ENCODE measurements at regions not wholly inside any gene's neighbourhood (a gene's known extent, or its start where the extent isn't known, plus 50 kb on each side); places are given as distances from the start of the nearest gene placed in this dataset.

- H3K27ac ChIP-seq (ENCODE audit: low read depth, low read length) = no peak overlapping the region
- H3K4me1 ChIP-seq (ENCODE audit: insufficient read depth, low read length) = no peaks in the 10 kb centered on the region
- no peaks in the 10 kb centered on the region for H3K9me3 ChIP-seq (ENCODE audit: low read length)
- H3K4me3 ChIP-seq (ENCODE audit: low read depth in 1 of 2, low read length in 2 of 2) = no peak overlapping the region
- no peaks in the 10 kb centered on the region for H3K27me3 ChIP-seq (ENCODE audit: control insufficient read depth in 1 of 2, insufficient read depth in 2 of 2, low read length in 2 of 2)
- H3K36me3 ChIP-seq (ENCODE audit: insufficient read depth, low read length) = no peaks in the 10 kb centered on the region
- H3K9ac ChIP-seq (ENCODE audit: low read length) = no peak overlapping the region
Observed at GRCh38 chr2:21728133-21728532, 604.4 kb downstream of the TDRD15 start.

DNA sequence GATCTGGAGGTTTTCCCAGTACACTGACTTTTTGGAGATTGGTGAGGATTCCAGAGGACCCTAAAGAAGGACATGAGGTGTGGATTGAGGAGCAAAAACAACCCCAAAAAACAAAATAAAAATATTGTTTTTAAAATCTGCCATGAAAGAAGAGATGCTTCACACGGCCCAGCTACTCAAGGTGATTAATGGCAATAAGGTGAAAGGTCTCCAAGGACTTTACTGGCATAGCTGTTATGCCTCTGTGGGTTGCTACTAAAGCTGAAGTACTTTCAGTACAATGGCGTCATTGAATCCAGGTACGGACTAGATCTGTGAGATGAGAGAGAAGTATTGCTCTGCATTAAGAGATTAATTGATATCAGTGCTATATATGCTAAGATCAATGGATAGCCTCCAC lies 606.4 kb downstream of the TDRD15 start:
- Histone ChIP-seq H3K27ac (ENCODE audit: low read depth, low read length) (no peak overlapping the region), H3K4me3 (ENCODE audit: low read depth in 1 of 2, low read length in 2 of 2) (no peak overlapping the region), H3K4me1 (ENCODE audit: insufficient read depth, low read length) (no peaks in the 10 kb centered on the region), H3K27me3 (ENCODE audit: control insufficient read depth in 1 of 2, insufficient read depth in 2 of 2, low read length in 2 of 2) (no peaks in the 10 kb centered on the region), H3K9me3 (ENCODE audit: low read length) (no peaks in the 10 kb centered on the region), H3K9ac (ENCODE audit: low read length) (no peak overlapping the region), H3K36me3 (ENCODE audit: insufficient read depth, low read length) (no peaks in the 10 kb centered on the region)

DNA sequence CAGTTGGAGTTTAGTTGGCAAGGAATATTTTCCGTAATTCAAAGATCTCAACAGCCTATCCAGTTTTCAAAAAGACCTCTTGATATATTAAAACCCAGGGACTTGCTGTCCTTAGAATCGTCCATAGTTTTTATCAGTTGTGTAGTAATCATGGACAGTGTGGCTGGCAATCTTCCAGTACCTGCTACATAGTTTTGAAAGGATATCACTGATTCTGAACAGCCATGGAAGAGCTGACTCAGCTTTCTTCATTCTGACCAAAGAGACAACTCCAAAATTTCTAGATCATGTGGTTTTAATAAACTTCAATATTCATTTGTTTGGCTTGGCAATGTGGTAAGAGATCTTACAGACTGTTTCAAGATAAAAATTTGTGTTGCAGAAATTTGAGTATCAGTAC lies 616.7 kb downstream of the TDRD15 start:
- Histone ChIP-seq H3K4me3 (ENCODE audit: low read depth in 1 of 2, low read length in 2 of 2) (no peak overlapping the region), H3K27me3 (ENCODE audit: control insufficient read depth in 1 of 2, insufficient read depth in 2 of 2, low read length in 2 of 2) (no peaks in the 10 kb centered on the region), H3K27ac (ENCODE audit: low read depth, low read length) (no peak overlapping the region), H3K9me3 (ENCODE audit: low read length) (no peaks in the 10 kb centered on the region), H3K4me1 (ENCODE audit: insufficient read depth, low read length) (no peaks in the 10 kb centered on the region), H3K36me3 (ENCODE audit: insufficient read depth, low read length) (no peaks in the 10 kb centered on the region), H3K9ac (ENCODE audit: low read length) (no peak overlapping the region)

DNA sequence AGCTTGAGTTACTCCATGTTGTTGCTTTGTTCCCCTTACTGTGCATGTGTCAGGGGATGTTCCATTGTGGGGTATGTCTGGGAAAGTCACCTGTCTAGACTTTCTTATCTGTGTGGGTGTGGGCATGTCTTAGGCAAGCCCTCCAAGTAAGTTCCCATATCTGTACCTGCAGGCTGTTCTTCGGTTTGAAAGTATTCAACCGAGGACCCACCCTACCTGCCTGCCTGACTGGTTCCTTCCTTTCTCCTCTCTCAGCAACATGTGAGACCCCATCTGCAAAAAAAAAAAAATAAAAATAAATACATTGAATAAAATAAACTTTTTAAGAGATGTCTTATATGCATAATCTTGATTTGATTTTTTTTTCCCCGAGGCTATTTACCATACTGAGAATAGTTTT lies 622.7 kb downstream of the TDRD15 start:
- Histone ChIP-seq H3K9ac (ENCODE audit: low read length) (no peak overlapping the region), H3K27ac (ENCODE audit: low read depth, low read length) (no peak overlapping the region), H3K9me3 (ENCODE audit: low read length) (no peaks in the 10 kb centered on the region), H3K27me3 (ENCODE audit: control insufficient read depth in 1 of 2, insufficient read depth in 2 of 2, low read length in 2 of 2) (no peaks in the 10 kb centered on the region), H3K4me3 (ENCODE audit: low read depth in 1 of 2, low read length in 2 of 2) (no peak overlapping the region), H3K4me1 (ENCODE audit: insufficient read depth, low read length) (no peaks in the 10 kb centered on the region), H3K36me3 (ENCODE audit: insufficient read depth, low read length) (no peaks in the 10 kb centered on the region)

DNA sequence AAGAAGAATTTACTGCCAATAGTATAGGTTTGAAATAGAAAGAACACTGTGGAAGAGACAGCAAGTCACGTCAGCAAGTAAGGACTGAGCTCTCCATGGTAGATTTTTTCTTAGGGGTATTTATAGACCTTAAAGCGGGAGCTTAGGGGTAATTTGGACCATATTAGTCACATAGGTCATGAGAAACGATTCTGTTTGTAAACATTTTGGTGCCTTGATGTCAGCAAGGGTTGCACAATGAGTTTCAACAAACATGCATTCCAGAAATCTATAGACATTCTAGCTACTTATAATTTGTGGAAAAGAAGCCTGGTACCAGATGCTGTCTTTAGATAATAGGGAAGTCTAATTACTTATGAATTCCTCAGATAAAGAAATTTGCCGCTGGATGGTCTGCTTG lies 624.7 kb downstream of the TDRD15 start:
- Histone ChIP-seq H3K36me3 (ENCODE audit: insufficient read depth, low read length) (no peaks in the 10 kb centered on the region), H3K4me1 (ENCODE audit: insufficient read depth, low read length) (no peaks in the 10 kb centered on the region), H3K4me3 (ENCODE audit: low read depth in 1 of 2, low read length in 2 of 2) (no peak overlapping the region), H3K9ac (ENCODE audit: low read length) (no peak overlapping the region), H3K9me3 (ENCODE audit: low read length) (no peaks in the 10 kb centered on the region), H3K27ac (ENCODE audit: low read depth, low read length) (no peak overlapping the region), H3K27me3 (ENCODE audit: control insufficient read depth in 1 of 2, insufficient read depth in 2 of 2, low read length in 2 of 2) (no peaks in the 10 kb centered on the region)

DNA sequence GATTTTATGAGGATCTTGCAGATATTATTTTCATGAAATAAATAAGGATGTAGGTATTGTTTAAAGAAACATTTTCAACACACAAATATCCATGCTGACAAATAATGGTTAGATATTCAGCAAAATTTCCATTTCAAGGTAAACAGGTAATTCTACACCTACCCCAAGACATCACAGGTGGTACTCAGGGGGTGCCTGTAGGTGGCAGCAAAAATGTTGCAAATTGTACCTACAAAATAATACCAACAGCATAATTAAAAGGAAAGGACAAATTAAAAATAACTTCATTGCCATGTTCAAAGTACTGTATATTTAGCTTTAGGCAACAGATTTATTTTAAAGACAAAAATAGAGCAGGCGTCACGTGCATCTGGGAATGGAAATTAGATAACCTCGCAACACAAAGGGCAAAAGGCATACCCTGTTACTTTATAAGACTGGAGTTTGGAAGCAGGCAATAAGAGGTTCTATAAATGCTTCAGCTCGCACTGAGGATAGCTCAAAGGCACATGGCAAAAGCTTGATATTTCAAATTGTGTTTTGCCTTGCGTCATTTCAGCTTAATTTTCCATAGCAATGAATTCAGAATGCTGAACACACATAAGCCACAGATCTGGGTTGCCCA lies 630.5 kb downstream of the TDRD15 start:
- H3K27ac ChIP-seq (ENCODE audit: low read depth, low read length) = no peak overlapping the region
- no peaks in the 10 kb centered on the region for H3K4me1 ChIP-seq (ENCODE audit: insufficient read depth, low read length)
- no peaks in the 10 kb centered on the region for H3K27me3 ChIP-seq (ENCODE audit: control insufficient read depth in 1 of 2, insufficient read depth in 2 of 2, low read length in 2 of 2)
- no peaks in the 10 kb centered on the region for H3K36me3 ChIP-seq (ENCODE audit: insufficient read depth, low read length)
- no peak overlapping the region for H3K4me3 ChIP-seq (ENCODE audit: low read depth in 1 of 2, low read length in 2 of 2)
- H3K9ac ChIP-seq (ENCODE audit: low read length) = no peak overlapping the region
- H3K9me3 ChIP-seq (ENCODE audit: low read length) = no peaks in the 10 kb centered on the region

GRCh38 chr2:21757805-21758430 lies 634.1 kb downstream of the TDRD15 start:
- Histone ChIP-seq H3K9me3 (ENCODE audit: low read length) (no peaks in the 10 kb centered on the region), H3K4me1 (ENCODE audit: insufficient read depth, low read length) (no peaks in the 10 kb centered on the region), H3K27me3 (ENCODE audit: control insufficient read depth in 1 of 2, insufficient read depth in 2 of 2, low read length in 2 of 2) (no peaks in the 10 kb centered on the region), H3K27ac (ENCODE audit: low read depth, low read length) (no peak overlapping the region), H3K4me3 (ENCODE audit: low read depth in 1 of 2, low read length in 2 of 2) (no peak overlapping the region), H3K9ac (ENCODE audit: low read length) (no peak overlapping the region), H3K36me3 (ENCODE audit: insufficient read depth, low read length) (no peaks in the 10 kb centered on the region)

DNA sequence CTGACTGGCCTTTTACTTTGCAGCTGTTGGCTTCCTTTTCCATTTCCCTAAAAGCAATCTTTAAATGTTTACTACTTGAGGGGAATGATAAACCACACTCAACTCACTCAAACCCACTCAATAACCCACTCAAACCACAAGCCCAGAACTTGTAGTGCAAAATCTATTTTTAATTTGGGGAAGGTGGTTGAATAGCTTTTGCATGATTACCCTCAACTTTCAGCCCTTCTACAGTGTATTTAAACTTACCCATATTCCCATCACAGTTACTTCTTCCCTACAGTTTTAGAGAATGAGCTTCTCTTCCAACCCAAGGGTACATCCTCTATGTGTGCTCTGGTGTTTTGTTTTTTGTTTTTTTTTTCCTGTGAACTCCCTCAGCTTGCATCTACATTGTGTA lies 636.1 kb downstream of the TDRD15 start:
- Histone ChIP-seq H3K27ac (ENCODE audit: low read depth, low read length) (no peak overlapping the region), H3K27me3 (ENCODE audit: control insufficient read depth in 1 of 2, insufficient read depth in 2 of 2, low read length in 2 of 2) (no peaks in the 10 kb centered on the region), H3K36me3 (ENCODE audit: insufficient read depth, low read length) (no peaks in the 10 kb centered on the region), H3K4me1 (ENCODE audit: insufficient read depth, low read length) (no peaks in the 10 kb centered on the region), H3K9me3 (ENCODE audit: low read length) (no peaks in the 10 kb centered on the region), H3K4me3 (ENCODE audit: low read depth in 1 of 2, low read length in 2 of 2) (no peak overlapping the region), H3K9ac (ENCODE audit: low read length) (no peak overlapping the region)

DNA sequence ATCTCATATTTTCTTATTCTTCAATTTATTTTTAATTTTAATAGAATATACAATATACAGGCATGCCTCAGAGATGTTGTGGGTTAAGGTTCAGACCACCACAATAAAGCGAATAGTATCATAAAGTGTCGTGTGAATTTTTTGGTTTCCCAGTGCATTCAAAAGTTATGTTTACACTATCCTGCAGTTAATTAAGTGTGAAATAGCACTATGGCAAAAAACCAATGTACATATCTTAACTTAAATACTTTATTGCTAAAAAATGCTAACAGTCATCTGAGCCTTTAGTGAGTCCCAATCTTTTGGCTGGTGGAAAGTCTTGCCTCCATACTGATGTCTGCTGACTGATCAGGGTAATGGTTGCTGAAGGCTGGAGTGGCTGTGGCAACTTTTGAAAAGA lies 637.6 kb downstream of the TDRD15 start:
- H3K27ac ChIP-seq (ENCODE audit: low read depth, low read length) = no peak overlapping the region
- H3K27me3 ChIP-seq (ENCODE audit: control insufficient read depth in 1 of 2, insufficient read depth in 2 of 2, low read length in 2 of 2) = no peaks in the 10 kb centered on the region
- no peaks in the 10 kb centered on the region for H3K9me3 ChIP-seq (ENCODE audit: low read length)
- no peak overlapping the region for H3K9ac ChIP-seq (ENCODE audit: low read length)
- H3K4me1 ChIP-seq (ENCODE audit: insufficient read depth, low read length) = no peaks in the 10 kb centered on the region
- no peak overlapping the region for H3K4me3 ChIP-seq (ENCODE audit: low read depth in 1 of 2, low read length in 2 of 2)
- H3K36me3 ChIP-seq (ENCODE audit: insufficient read depth, low read length) = no peaks in the 10 kb centered on the region

DNA sequence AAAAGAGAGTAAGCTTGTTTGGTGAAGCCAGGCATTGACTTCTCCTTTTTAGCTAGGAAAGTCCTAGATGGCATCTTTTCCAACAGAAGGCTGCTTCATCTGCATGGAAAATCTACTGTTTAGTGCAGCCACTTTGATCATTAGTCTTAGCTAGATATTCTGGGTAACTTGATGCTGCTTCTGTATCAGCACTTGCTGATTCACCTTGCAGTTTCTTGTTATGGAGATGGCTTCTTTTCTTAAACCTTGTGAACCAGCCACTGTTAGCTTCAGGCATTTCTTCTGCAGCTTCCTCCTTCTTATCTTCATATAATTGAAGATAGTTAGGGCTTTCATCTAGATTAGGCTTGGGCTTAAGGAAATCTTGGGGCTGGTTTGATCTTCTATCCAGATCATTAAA lies 639.7 kb downstream of the TDRD15 start:
- Histone ChIP-seq H3K9me3 (ENCODE audit: low read length) (no peaks in the 10 kb centered on the region), H3K27ac (ENCODE audit: low read depth, low read length) (no peak overlapping the region)

GRCh38 chr2:21770787-21771186 lies 647.0 kb downstream of the TDRD15 start:
- H3K27me3 ChIP-seq (ENCODE audit: control insufficient read depth in 1 of 2, insufficient read depth in 2 of 2, low read length in 2 of 2) = no peaks in the 10 kb centered on the region
- no peaks in the 10 kb centered on the region for H3K4me1 ChIP-seq (ENCODE audit: insufficient read depth, low read length)
- no peak overlapping the region for H3K9ac ChIP-seq (ENCODE audit: low read length)
- H3K27ac ChIP-seq (ENCODE audit: low read depth, low read length) = no peak overlapping the region
- no peak overlapping the region for H3K4me3 ChIP-seq (ENCODE audit: low read depth in 1 of 2, low read length in 2 of 2)
- H3K9me3 ChIP-seq (ENCODE audit: low read length) = no peaks in the 10 kb centered on the region
- H3K36me3 ChIP-seq (ENCODE audit: insufficient read depth, low read length) = no peaks in the 10 kb centered on the region

More for the DNA sequence above, 639.7 kb downstream of the TDRD15 start:
- Histone ChIP-seq H3K9ac (ENCODE audit: low read length) (no peak overlapping the region), H3K36me3 (ENCODE audit: insufficient read depth, low read length) (no peaks in the 10 kb centered on the region), H3K4me3 (ENCODE audit: low read depth in 1 of 2, low read length in 2 of 2) (no peak overlapping the region), H3K27me3 (ENCODE audit: control insufficient read depth in 1 of 2, insufficient read depth in 2 of 2, low read length in 2 of 2) (no peaks in the 10 kb centered on the region), H3K4me1 (ENCODE audit: insufficient read depth, low read length) (no peaks in the 10 kb centered on the region)

DNA sequence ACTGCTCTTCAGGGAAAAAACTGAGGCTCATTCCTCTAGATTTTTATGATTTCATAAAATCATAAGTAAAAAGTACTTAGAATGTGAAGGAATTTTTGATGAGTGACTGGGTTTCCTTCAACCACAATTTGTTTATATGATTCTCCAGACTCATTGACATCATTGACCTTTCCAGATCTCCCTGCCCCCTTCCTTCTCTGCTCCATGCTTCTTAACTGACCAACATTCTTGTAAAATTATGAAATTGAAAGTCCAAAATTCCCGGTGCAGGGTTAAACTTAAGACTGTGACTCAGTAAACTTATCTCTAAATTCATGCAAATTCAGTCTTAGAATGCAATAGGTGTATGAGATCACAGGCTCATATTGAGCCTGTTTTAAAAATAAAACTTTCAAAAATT lies 648.9 kb downstream of the TDRD15 start:
- Histone ChIP-seq H3K36me3 (ENCODE audit: insufficient read depth, low read length) (no peaks in the 10 kb centered on the region), H3K4me3 (ENCODE audit: low read depth in 1 of 2, low read length in 2 of 2) (no peak overlapping the region), H3K4me1 (ENCODE audit: insufficient read depth, low read length) (no peaks in the 10 kb centered on the region), H3K27me3 (ENCODE audit: control insufficient read depth in 1 of 2, insufficient read depth in 2 of 2, low read length in 2 of 2) (no peaks in the 10 kb centered on the region), H3K9ac (ENCODE audit: low read length) (no peak overlapping the region), H3K27ac (ENCODE audit: low read depth, low read length) (no peak overlapping the region), H3K9me3 (ENCODE audit: low read length) (no peaks in the 10 kb centered on the region)
